ENCODE measurements at regions not wholly inside any gene's neighbourhood (a gene's known extent, or its start where the extent isn't known, plus 50 kb on each side); places are given as distances from the start of the nearest gene placed in this dataset.
"Not testable (repeated sequence)": the region's sequence is repeated elsewhere in the genome, so short reads cannot be mapped to it uniquely, and the experiment has no call there.

DNA sequence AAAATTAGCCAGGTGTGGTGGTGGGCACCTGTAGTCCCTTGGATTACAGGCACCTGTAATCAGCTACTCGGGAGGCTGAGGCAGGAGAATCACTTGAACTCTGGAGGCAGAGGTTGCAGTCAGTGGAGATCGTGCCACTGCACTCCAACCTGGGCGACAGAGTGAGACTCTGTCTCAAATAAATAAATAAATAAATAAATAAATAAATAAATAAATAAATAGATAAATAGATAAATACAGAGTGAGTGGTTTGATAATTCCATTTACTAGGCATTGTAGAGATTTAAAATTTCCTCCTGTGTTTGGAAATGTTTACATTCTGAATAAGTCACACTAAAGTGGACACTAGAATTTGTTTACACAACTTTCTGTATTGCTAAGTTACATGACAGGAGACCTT is 504.4 kb upstream of the SEL1L start:
- not testable (repeated sequence) for H3K4ac ChIP-seq (ENCODE audit: low read depth, low read length); H2AFZ ChIP-seq (ENCODE audit: insufficient read depth, low read length, poor library complexity); H3K27me3 ChIP-seq (ENCODE audit: insufficient read depth, low read length); H3K23ac ChIP-seq (ENCODE audit: low read length); DNase-seq; H3K4me3 ChIP-seq (ENCODE audit: low read depth, low read length); H3K14ac ChIP-seq (ENCODE audit: low read length); H4K8ac ChIP-seq (ENCODE audit: low read depth, low read length); H3K4me2 ChIP-seq (ENCODE audit: low read length); H3K79me1 ChIP-seq (ENCODE audit: low read length); H4K12ac ChIP-seq (ENCODE audit: low read depth, low read length); H3K9me3 ChIP-seq (ENCODE audit: insufficient read depth, low read depth, low read length); H2BK5ac ChIP-seq (ENCODE audit: low read depth, low read length, poor library complexity); H3K9ac ChIP-seq (ENCODE audit: low read length); H2BK120ac ChIP-seq (ENCODE audit: insufficient read depth, low read length, poor library complexity); H2AK5ac ChIP-seq (ENCODE audit: low read length); H4K91ac ChIP-seq (ENCODE audit: low read depth, low read length); H3K4me1 ChIP-seq (ENCODE audit: control insufficient read depth in 1 of 2, insufficient read depth in 2 of 2, low read length in 2 of 2); H3K18ac ChIP-seq (ENCODE audit: low read length); H2BK12ac ChIP-seq (ENCODE audit: low read length); H3K79me2 ChIP-seq (ENCODE audit: control insufficient read depth, insufficient read depth, low read length, poor library complexity); H3K27ac ChIP-seq (ENCODE audit: low read depth, low read length); H3K36me3 ChIP-seq (ENCODE audit: control insufficient read depth in 1 of 2, insufficient read depth in 2 of 2, low read length in 2 of 2)
- no CpG with 5 or more reads among the region's 3 CpGs for WGBS (ENCODE audit: extremely low coverage, insufficient coverage, insufficient read length)

DNA sequence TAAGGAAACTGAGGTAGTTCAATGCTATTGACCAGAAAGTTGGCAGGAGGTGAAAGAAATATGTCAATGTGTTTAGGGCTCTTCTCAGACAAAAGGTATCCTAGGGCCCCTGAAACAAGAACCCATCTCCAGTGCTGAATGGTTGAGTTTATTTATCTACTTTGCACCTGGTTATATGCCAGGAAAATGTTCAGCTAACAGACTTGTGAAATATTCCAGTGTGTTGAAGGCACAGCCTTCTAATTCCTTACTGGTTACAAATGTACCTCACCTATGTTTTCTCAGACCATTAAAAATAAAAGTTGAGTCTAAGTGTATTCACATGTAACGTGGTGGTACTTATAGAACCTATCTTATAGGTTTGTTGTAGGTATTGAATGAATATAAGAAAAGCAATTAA is 511.7 kb upstream of the SEL1L start:
- H3K23ac ChIP-seq (ENCODE audit: low read length): no peak overlapping the region
- WGBS (ENCODE audit: extremely low coverage, insufficient coverage, insufficient read length): no CpG with 5 or more reads among the region's 1 CpG
- no peaks in the 10 kb centered on the region for H3K4me1 ChIP-seq (ENCODE audit: control insufficient read depth in 1 of 2, insufficient read depth in 2 of 2, low read length in 2 of 2)
- no peak overlapping the region for H4K8ac ChIP-seq (ENCODE audit: low read depth, low read length)
- H3K4me3 ChIP-seq (ENCODE audit: low read depth, low read length): no peak overlapping the region
- no peak overlapping the region for H2BK12ac ChIP-seq (ENCODE audit: low read length)
- H3K27ac ChIP-seq (ENCODE audit: low read depth, low read length): no peak overlapping the region
- H3K4me2 ChIP-seq (ENCODE audit: low read length): no peak overlapping the region
- no peak overlapping the region for H3K18ac ChIP-seq (ENCODE audit: low read length)
- no peak overlapping the region for H3K9ac ChIP-seq (ENCODE audit: low read length)
- H3K9me3 ChIP-seq (ENCODE audit: insufficient read depth, low read depth, low read length): no peaks in the 10 kb centered on the region
- no peak overlapping the region for H2BK120ac ChIP-seq (ENCODE audit: insufficient read depth, low read length, poor library complexity)
- no peaks in the 10 kb centered on the region for H3K36me3 ChIP-seq (ENCODE audit: control insufficient read depth in 1 of 2, insufficient read depth in 2 of 2, low read length in 2 of 2)
- no peak overlapping the region for H2AFZ ChIP-seq (ENCODE audit: insufficient read depth, low read length, poor library complexity)
- no peaks in the 10 kb centered on the region for H3K27me3 ChIP-seq (ENCODE audit: insufficient read depth, low read length)
- H3K79me2 ChIP-seq (ENCODE audit: control insufficient read depth, insufficient read depth, low read length, poor library complexity): no peaks in the 10 kb centered on the region
- no peak overlapping the region for H3K14ac ChIP-seq (ENCODE audit: low read length)
- H4K12ac ChIP-seq (ENCODE audit: low read depth, low read length): no peak overlapping the region
- no peak overlapping the region for H3K4ac ChIP-seq (ENCODE audit: low read depth, low read length)
- H2AK5ac ChIP-seq (ENCODE audit: low read length): no peak overlapping the region
- no peaks in the 10 kb centered on the region for H3K79me1 ChIP-seq (ENCODE audit: low read length)
- no peak for DNase-seq
- H2BK5ac ChIP-seq (ENCODE audit: low read depth, low read length, poor library complexity): no peak overlapping the region
- no peak overlapping the region for H4K91ac ChIP-seq (ENCODE audit: low read depth, low read length)

DNA sequence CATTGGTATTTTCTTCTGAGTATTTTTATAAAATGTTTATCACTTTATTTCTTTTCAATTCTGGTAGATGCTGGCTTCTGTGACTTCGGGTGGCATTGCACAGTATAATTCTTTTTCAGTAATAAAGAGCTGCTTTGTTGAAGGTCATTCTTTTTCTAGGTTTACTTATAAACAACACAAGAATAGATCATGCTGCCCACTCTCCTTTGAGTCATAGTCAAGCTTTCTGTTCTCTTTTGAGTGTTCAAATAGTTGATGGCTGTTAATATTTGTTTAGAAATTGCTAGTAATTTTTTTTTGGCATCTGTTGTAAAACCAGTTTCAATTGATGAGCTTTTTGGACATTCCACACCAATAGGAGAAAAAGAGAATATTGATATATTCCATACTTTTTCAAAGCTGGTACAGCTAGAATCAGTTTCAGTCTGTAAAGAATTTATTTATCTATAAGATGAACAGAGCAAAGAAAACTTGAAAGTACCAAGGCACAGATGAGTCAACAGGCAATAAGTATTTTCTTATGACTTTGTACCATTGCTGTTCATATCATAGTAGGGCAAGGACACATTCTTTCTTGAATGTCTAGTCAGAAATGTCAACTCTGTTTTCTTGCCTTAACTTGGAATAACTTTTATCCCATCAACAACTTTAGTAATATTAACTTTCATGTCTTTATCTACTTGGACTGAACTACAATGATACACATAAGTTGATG is 513.0 kb upstream of the SEL1L start:
- no peak overlapping the region for H3K23ac ChIP-seq (ENCODE audit: low read length)
- H4K12ac ChIP-seq (ENCODE audit: low read depth, low read length): no peak overlapping the region
- no peaks in the 10 kb centered on the region for H3K9me3 ChIP-seq (ENCODE audit: insufficient read depth, low read depth, low read length)
- no peak overlapping the region for H3K4me2 ChIP-seq (ENCODE audit: low read length)
- no peak overlapping the region for H3K4me3 ChIP-seq (ENCODE audit: low read depth, low read length)
- H3K36me3 ChIP-seq (ENCODE audit: control insufficient read depth in 1 of 2, insufficient read depth in 2 of 2, low read length in 2 of 2): no peaks in the 10 kb centered on the region
- no peak overlapping the region for H4K91ac ChIP-seq (ENCODE audit: low read depth, low read length)
- no peak overlapping the region for H2BK12ac ChIP-seq (ENCODE audit: low read length)
- no peak overlapping the region for H3K18ac ChIP-seq (ENCODE audit: low read length)
- no peak overlapping the region for H2BK5ac ChIP-seq (ENCODE audit: low read depth, low read length, poor library complexity)
- no peak overlapping the region for H3K14ac ChIP-seq (ENCODE audit: low read length)
- no peak overlapping the region for H2AK5ac ChIP-seq (ENCODE audit: low read length)
- no peak for DNase-seq
- no peak overlapping the region for H3K27ac ChIP-seq (ENCODE audit: low read depth, low read length)
- no CpG with 5 or more reads among the region's 1 CpG for WGBS (ENCODE audit: extremely low coverage, insufficient coverage, insufficient read length)
- no peak overlapping the region for H2BK120ac ChIP-seq (ENCODE audit: insufficient read depth, low read length, poor library complexity)
- H3K27me3 ChIP-seq (ENCODE audit: insufficient read depth, low read length): no peaks in the 10 kb centered on the region
- no peaks in the 10 kb centered on the region for H3K79me2 ChIP-seq (ENCODE audit: control insufficient read depth, insufficient read depth, low read length, poor library complexity)
- no peak overlapping the region for H3K9ac ChIP-seq (ENCODE audit: low read length)
- no peak overlapping the region for H3K4ac ChIP-seq (ENCODE audit: low read depth, low read length)
- no peaks in the 10 kb centered on the region for H3K4me1 ChIP-seq (ENCODE audit: control insufficient read depth in 1 of 2, insufficient read depth in 2 of 2, low read length in 2 of 2)
- no peak overlapping the region for H4K8ac ChIP-seq (ENCODE audit: low read depth, low read length)
- no peak overlapping the region for H2AFZ ChIP-seq (ENCODE audit: insufficient read depth, low read length, poor library complexity)
- H3K79me1 ChIP-seq (ENCODE audit: low read length): no peaks in the 10 kb centered on the region

DNA sequence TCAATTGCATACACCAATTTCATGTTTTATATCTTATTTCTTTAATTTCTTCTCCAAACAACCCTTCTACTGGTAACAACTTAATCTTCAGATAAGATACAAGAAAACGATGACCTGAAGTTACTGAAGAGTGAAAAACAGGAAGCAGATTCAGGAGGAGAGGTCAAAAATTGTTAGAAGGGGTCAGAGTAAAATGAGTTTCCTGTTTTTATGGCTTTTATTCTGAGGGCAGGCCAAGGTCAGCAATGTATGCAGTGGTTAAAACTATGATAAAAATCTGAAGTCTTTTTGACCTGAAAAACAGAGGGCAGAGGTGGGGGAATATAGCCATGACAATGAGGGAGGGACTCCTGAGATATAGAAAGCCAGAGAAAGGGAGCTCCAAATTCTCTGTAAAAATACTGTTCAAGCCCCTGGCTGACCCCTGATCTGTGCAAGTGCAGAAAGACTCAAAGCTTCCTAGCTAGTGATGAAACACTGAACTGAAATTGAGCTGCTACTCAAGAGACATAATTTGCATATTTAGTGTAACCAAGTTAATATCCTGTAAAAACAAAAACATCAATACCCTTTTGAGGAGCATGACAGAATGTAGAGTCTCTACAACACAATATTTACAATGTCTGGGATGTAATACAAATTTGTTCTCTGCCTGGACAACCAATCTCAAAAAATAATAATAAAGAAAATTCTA is 514.3 kb upstream of the SEL1L start:
- no peaks in the 10 kb centered on the region for H3K79me1 ChIP-seq (ENCODE audit: low read length)
- no peaks in the 10 kb centered on the region for H3K36me3 ChIP-seq (ENCODE audit: control insufficient read depth in 1 of 2, insufficient read depth in 2 of 2, low read length in 2 of 2)
- no peak overlapping the region for H3K14ac ChIP-seq (ENCODE audit: low read length)
- H3K27me3 ChIP-seq (ENCODE audit: insufficient read depth, low read length): no peaks in the 10 kb centered on the region
- no CpG with 5 or more reads among the region's 1 CpG for WGBS (ENCODE audit: extremely low coverage, insufficient coverage, insufficient read length)
- no peak overlapping the region for H3K4me3 ChIP-seq (ENCODE audit: low read depth, low read length)
- H3K18ac ChIP-seq (ENCODE audit: low read length): no peak overlapping the region
- no peak overlapping the region for H2AK5ac ChIP-seq (ENCODE audit: low read length)
- H4K12ac ChIP-seq (ENCODE audit: low read depth, low read length): no peak overlapping the region
- H3K23ac ChIP-seq (ENCODE audit: low read length): no peak overlapping the region
- H3K79me2 ChIP-seq (ENCODE audit: control insufficient read depth, insufficient read depth, low read length, poor library complexity): no peaks in the 10 kb centered on the region
- no peak overlapping the region for H3K9ac ChIP-seq (ENCODE audit: low read length)
- no peak overlapping the region for H3K4ac ChIP-seq (ENCODE audit: low read depth, low read length)
- no peak overlapping the region for H2AFZ ChIP-seq (ENCODE audit: insufficient read depth, low read length, poor library complexity)
- H3K9me3 ChIP-seq (ENCODE audit: insufficient read depth, low read depth, low read length): no peaks in the 10 kb centered on the region
- no peak overlapping the region for H2BK120ac ChIP-seq (ENCODE audit: insufficient read depth, low read length, poor library complexity)
- no peak overlapping the region for H2BK12ac ChIP-seq (ENCODE audit: low read length)
- H4K8ac ChIP-seq (ENCODE audit: low read depth, low read length): no peak overlapping the region
- H3K4me1 ChIP-seq (ENCODE audit: control insufficient read depth in 1 of 2, insufficient read depth in 2 of 2, low read length in 2 of 2): no peaks in the 10 kb centered on the region
- no peak overlapping the region for H4K91ac ChIP-seq (ENCODE audit: low read depth, low read length)
- H3K4me2 ChIP-seq (ENCODE audit: low read length): no peak overlapping the region
- H3K27ac ChIP-seq (ENCODE audit: low read depth, low read length): no peak overlapping the region
- DNase-seq: no peak
- no peak overlapping the region for H2BK5ac ChIP-seq (ENCODE audit: low read depth, low read length, poor library complexity)
